Neural progenitor cell (in vitro differentiated cells): ENCODE measurements at regions not wholly inside any gene's neighbourhood (a gene's known extent, or its start where the extent isn't known, plus 50 kb on each side); places are given as distances from the start of the nearest gene placed in this dataset.

Experiments used
- CTCF ChIP-seq: fragments of 200-600 bp; sonication (generic); IDR thresholded peaks from 2 replicates; pipeline ENCODE4 v1.5.1; 2017; ENCODE audit warnings: antibody characterized with exemption, mild to moderate bottlenecking
- EZH2phosphoT487 ChIP-seq: fragments of 200-600 bp; sonication (generic); IDR thresholded peaks from 2 replicates; pipeline ENCODE4 v1.6.1; 2017; ENCODE audit warnings: antibody characterized with exemption

GRCh38 chr3:194075088-194075615 lies 60.8 kb upstream of the HES1 start:
- TF ChIP-seq CTCF: no peak
- TF ChIP-seq EZH2phosphoT487: no peak
